OCI-LY1 (cell line): ENCODE measurements at regions not wholly inside any gene's neighbourhood (a gene's known extent, or its start where the extent isn't known, plus 50 kb on each side); places are given as distances from the start of the nearest gene placed in this dataset.

Experiments used
- EZH2 ChIP-seq: fragments of 200-600 bp; sonication (generic), shearing (Covaris generic); IDR thresholded peaks from 2 replicates; pipeline ENCODE4 v1.8.0; 2017; ENCODE audit warnings: borderline replicate concordance, mixed run types, mild to moderate bottlenecking, antibody characterized with exemption, low read length, moderate library complexity, mixed read lengths
- TF ChIP-seq, protein P1 (sequence below): fragments of 200-600 bp; sonication (generic), shearing (Covaris generic); IDR thresholded peaks from 2 replicates; pipeline ENCODE4 v1.5.1; 2017; ENCODE audit warnings: mild to moderate bottlenecking, antibody characterized with exemption, low read length, moderate library complexity, mixed read lengths

DNA sequence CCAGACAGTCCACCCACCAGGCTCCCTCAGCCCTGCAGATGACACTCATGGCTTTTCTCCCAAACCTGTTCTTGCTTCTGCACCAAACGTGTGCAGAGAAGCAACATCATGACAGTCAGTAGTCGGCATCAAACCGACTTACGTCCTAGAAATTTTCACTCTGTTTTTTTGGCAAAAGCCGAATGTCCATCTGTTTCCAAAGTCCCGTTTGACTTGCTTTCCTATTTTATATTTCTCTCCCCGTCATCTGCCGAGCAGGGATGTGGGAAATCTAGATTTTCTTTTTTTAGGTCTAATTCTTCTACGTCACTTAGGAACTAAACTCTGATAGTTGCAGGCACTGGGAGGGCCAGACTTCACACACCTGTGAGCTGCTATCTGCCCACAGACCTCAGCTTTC lies 104.9 kb downstream of the RMI2 start:
- TF ChIP-seq, protein P1, sequence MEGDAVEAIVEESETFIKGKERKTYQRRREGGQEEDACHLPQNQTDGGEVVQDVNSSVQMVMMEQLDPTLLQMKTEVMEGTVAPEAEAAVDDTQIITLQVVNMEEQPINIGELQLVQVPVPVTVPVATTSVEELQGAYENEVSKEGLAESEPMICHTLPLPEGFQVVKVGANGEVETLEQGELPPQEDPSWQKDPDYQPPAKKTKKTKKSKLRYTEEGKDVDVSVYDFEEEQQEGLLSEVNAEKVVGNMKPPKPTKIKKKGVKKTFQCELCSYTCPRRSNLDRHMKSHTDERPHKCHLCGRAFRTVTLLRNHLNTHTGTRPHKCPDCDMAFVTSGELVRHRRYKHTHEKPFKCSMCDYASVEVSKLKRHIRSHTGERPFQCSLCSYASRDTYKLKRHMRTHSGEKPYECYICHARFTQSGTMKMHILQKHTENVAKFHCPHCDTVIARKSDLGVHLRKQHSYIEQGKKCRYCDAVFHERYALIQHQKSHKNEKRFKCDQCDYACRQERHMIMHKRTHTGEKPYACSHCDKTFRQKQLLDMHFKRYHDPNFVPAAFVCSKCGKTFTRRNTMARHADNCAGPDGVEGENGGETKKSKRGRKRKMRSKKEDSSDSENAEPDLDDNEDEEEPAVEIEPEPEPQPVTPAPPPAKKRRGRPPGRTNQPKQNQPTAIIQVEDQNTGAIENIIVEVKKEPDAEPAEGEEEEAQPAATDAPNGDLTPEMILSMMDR, result no peak
- no peak for TF ChIP-seq EZH2
